Spinal cord (tissue), 9 donors: ENCODE measurements at regions not wholly inside any gene's neighbourhood (a gene's known extent, or its start where the extent isn't known, plus 50 kb on each side); places are given as distances from the start of the nearest gene placed in this dataset.

Source experiments
- DNase-seq, 6 donors: peaks; one replicate each; pipeline versions ENCODE4 v3.0.0 to v3.0.0-alpha.2; 2013 to 2015; ENCODE audit warnings: low spot score in 6 of 6, low read depth in 4 of 6
- H3K27ac ChIP-seq: one replicate; pipeline ENCODE4 v1.5.1; 2013; ENCODE audit warnings: low read depth, low read length, control low read depth
- H3K27me3 ChIP-seq: one replicate; pipeline ENCODE4 v1.6.1; 2013; ENCODE audit warnings: low read length; ENCODE audit not compliant: control insufficient read depth, insufficient read depth
- H3K36me3 ChIP-seq: one replicate; pipeline ENCODE4 v1.6.1; 2013; ENCODE audit warnings: low read length; ENCODE audit not compliant: control insufficient read depth, insufficient read depth
- H3K4me1 ChIP-seq: one replicate; pipeline ENCODE4 v1.6.1; 2013; ENCODE audit warnings: low read length; ENCODE audit not compliant: control insufficient read depth, insufficient read depth
- H3K4me3 ChIP-seq: one replicate; pipeline ENCODE4 v1.5.1; 2013; ENCODE audit warnings: low read depth, low read length, control low read depth
- H3K9me3 ChIP-seq: one replicate; pipeline ENCODE4 v1.6.1; 2013; ENCODE audit warnings: low read length; ENCODE audit not compliant: control insufficient read depth, insufficient read depth
- WGBS: methylation state at CpG from one replicate; pipeline ENCODE4 v1.1.5; 2013; ENCODE audit warnings: missing lambda C conversion rate; ENCODE audit not compliant: insufficient coverage; 5-methylcytosine and 5-hydroxymethylcytosine counted together
- donor health status: healthy.

DNA sequence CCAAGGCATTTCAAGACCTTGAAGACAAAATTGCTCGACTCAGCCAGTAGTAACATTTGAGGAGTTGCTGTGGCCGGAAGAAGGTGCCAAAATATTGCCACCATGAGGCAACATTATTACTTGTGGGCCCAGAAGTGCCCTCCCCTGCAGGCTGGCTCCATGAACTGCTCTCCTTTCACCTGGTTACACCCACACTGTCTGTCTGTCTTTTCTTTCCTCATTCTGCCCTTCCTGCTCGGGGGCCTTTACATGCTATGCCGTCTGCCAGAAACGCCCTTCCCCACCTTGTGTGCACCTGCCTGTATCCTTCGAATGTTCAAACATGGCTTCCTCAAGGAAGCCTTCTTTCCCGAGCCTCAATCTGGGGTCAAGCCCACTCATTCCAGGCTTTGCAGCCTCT lies 224.2 kb upstream of the DIO3 start:
- Histone ChIP-seq H3K4me1 (peaks cover 25% of the 10 kb centered on the region), H3K27me3 (no peaks in the 10 kb centered on the region), H3K9me3 (no peaks in the 10 kb centered on the region), H3K27ac (no peak overlapping the region), H3K36me3 (no peaks in the 10 kb centered on the region), H3K4me3 (no peak overlapping the region)
- DNase-seq = no peak
- WGBS = 91% methylated on average over 7 of the region's 7 CpGs

- no peak for DNase-seq
- Histone ChIP-seq H3K27ac (no peak overlapping the region), H3K4me1 (peaks cover 3% of the 10 kb centered on the region), H3K36me3 (no peaks in the 10 kb centered on the region), H3K4me3 (no peak overlapping the region), H3K27me3 (no peaks in the 10 kb centered on the region), H3K9me3 (no peaks in the 10 kb centered on the region)
- WGBS = 92% methylated on average over 4 of the region's 8 CpGs
These were observed 220.7 kb upstream of the DIO3 start for GRCh38 chr14:101340556-101340955.

- H3K27me3 ChIP-seq = no peaks in the 10 kb centered on the region
- 91% methylated on average over 5 of the region's 8 CpGs for WGBS
- DNase-seq = no peak
- no peaks in the 10 kb centered on the region for H3K36me3 ChIP-seq
- no peak overlapping the region for H3K4me3 ChIP-seq
- H3K27ac ChIP-seq = no peak overlapping the region
- H3K4me1 ChIP-seq = no peaks in the 10 kb centered on the region
- H3K9me3 ChIP-seq = no peaks in the 10 kb centered on the region
These were observed 213.2 kb upstream of the DIO3 start for GRCh38 chr14:101347893-101348777.

GRCh38 chr14:101349108-101349507 lies 212.2 kb upstream of the DIO3 start:
- H3K27ac ChIP-seq = no peak overlapping the region
- no peaks in the 10 kb centered on the region for H3K36me3 ChIP-seq
- 88% methylated on average over 3 of the region's 3 CpGs for WGBS
- no peaks in the 10 kb centered on the region for H3K4me1 ChIP-seq
- peaks cover under 1% of the 10 kb centered on the region for H3K9me3 ChIP-seq
- H3K27me3 ChIP-seq = no peaks in the 10 kb centered on the region
- DNase-seq = no peak
- H3K4me3 ChIP-seq = no peak overlapping the region

DNA sequence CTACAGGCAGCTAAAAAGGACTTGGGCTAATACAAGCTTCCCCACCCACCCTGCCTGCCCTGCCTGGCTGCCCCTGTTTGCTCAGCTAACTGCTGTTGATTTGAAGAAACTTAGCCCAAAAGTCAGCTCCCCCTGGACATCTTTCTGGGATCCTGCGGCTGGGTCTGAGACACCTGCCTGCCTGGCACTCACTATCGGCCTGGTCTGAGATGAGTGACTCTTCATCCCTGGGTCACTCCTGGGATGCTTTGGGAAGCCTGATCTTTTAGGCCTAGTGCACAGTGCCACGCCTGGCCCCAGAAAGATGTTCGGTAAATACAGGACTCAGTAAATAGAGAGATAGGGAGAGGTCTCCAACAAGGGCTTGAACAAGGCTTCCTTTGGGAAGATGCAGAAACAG lies 211.3 kb upstream of the DIO3 start:
- no peak for DNase-seq
- 92% methylated on average over 4 of the region's 4 CpGs for WGBS
- Histone ChIP-seq H3K4me1 (no peaks in the 10 kb centered on the region), H3K4me3 (no peak overlapping the region), H3K9me3 (peaks cover 4% of the 10 kb centered on the region), H3K27ac (no peak overlapping the region), H3K36me3 (no peaks in the 10 kb centered on the region), H3K27me3 (no peaks in the 10 kb centered on the region)

GRCh38 chr14:101350691-101351090 lies 210.6 kb upstream of the DIO3 start:
- no peaks in the 10 kb centered on the region for H3K27me3 ChIP-seq
- no peaks in the 10 kb centered on the region for H3K36me3 ChIP-seq
- peaks cover 4% of the 10 kb centered on the region for H3K9me3 ChIP-seq
- H3K4me1 ChIP-seq = no peaks in the 10 kb centered on the region
- H3K27ac ChIP-seq = no peak overlapping the region
- 93% methylated on average over 2 of the region's 5 CpGs for WGBS
- no peak overlapping the region for H3K4me3 ChIP-seq
- no peak for DNase-seq

DNA sequence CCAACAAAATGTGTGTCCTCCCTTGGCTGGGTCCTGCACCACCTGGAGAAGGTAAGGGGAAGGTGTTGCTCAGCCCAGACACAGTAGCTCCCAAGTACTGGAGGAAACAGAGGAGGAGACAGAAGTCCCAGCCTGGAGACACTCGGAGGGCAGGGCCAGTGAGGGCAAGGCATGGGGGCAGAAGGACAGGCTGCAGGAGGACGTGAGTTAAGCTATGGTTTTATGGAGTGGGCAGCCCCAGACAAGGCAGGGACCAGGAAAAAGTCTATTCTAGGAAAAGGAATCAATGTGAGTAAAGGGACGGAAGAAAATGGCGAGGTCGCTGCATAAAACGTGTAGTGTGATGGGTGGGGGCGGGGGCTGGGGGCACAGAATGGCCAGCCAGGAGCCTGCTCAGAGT lies 210.1 kb upstream of the DIO3 start:
- no peak overlapping the region for H3K4me3 ChIP-seq
- H3K36me3 ChIP-seq = no peaks in the 10 kb centered on the region
- no peak overlapping the region for H3K27ac ChIP-seq
- H3K9me3 ChIP-seq = peaks cover 4% of the 10 kb centered on the region
- H3K27me3 ChIP-seq = no peaks in the 10 kb centered on the region
- WGBS = 77% methylated on average over 7 of the region's 7 CpGs
- DNase-seq = no peak
- no peaks in the 10 kb centered on the region for H3K4me1 ChIP-seq

GRCh38 chr14:101351769-101352168 lies 209.5 kb upstream of the DIO3 start:
- no peak for DNase-seq
- Histone ChIP-seq H3K27ac (no peak overlapping the region), H3K36me3 (no peaks in the 10 kb centered on the region), H3K4me1 (no peaks in the 10 kb centered on the region), H3K9me3 (peaks cover 4% of the 10 kb centered on the region), H3K27me3 (no peaks in the 10 kb centered on the region), H3K4me3 (no peak overlapping the region)
- 92% methylated on average over 4 of the region's 5 CpGs for WGBS

DNA sequence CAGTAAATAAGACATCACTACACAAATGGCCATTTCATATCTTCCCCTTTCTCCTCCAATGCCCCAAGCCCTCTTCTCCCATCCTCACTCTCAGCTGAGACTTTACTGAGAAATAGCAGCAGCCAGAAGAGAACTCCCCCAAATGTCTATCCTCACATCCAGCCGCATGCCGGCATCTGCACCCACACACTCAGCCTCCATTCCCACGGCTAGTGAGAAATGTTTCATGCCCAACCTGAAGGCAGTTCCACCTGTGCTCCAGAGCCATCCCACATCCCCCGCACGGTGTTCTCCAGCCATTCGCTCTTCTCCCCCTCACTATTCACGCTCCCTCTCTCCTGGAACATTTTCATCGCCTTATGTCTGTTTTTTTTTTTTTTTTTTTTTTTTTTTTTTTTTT lies 208.7 kb upstream of the DIO3 start:
- H3K9me3 ChIP-seq = peaks cover 4% of the 10 kb centered on the region
- H3K36me3 ChIP-seq = no peaks in the 10 kb centered on the region
- no peak for DNase-seq
- no peaks in the 10 kb centered on the region for H3K4me1 ChIP-seq
- H3K27me3 ChIP-seq = no peaks in the 10 kb centered on the region
- H3K27ac ChIP-seq = no peak overlapping the region
- 98% methylated on average over 5 of the region's 8 CpGs for WGBS
- H3K4me3 ChIP-seq = no peak overlapping the region

GRCh38 chr14:101353422-101353821 lies 207.9 kb upstream of the DIO3 start:
- no peak for DNase-seq
- Histone ChIP-seq H3K9me3 (peaks cover 4% of the 10 kb centered on the region), H3K27me3 (no peaks in the 10 kb centered on the region), H3K4me3 (no peak overlapping the region), H3K36me3 (no peaks in the 10 kb centered on the region), H3K27ac (no peak overlapping the region), H3K4me1 (no peaks in the 10 kb centered on the region)
- 67% methylated on average over 1 of the region's 2 CpGs for WGBS
